D721Med (cell line): ENCODE measurements at regions not wholly inside any gene's neighbourhood (a gene's known extent, or its start where the extent isn't known, plus 50 kb on each side); places are given as distances from the start of the nearest gene placed in this dataset.
"Not testable (repeated sequence)": the region's sequence is repeated elsewhere in the genome, so short reads cannot be mapped to it uniquely, and the experiment has no call there.

Source experiments
- DNase-seq: peaks from one replicate; pipeline ENCODE4 v3.0.0; 2011; ENCODE audit warnings: low spot score; ENCODE audit not compliant: insufficient read length
- FAIRE-seq: peaks from 2 replicates; lab custom pipeline; 2011; peaks lifted over from hg19 to GRCh38; lab: Jason Lieb, UNC
- TF ChIP-seq, protein P1 (sequence below): IDR thresholded peaks from 2 replicates; pipeline ENCODE4 v1.5.1; 2012; ENCODE audit warnings: mild to moderate bottlenecking, control low read depth; ENCODE audit not compliant: insufficient read depth; ENCODE audit errors: missing control alignments

GRCh38 chr21:35711661-35712060 lies 348.7 kb downstream of the SETD4 start:
- DNase-seq (no peak), FAIRE-seq (no peak)
- TF ChIP-seq, protein P1, sequence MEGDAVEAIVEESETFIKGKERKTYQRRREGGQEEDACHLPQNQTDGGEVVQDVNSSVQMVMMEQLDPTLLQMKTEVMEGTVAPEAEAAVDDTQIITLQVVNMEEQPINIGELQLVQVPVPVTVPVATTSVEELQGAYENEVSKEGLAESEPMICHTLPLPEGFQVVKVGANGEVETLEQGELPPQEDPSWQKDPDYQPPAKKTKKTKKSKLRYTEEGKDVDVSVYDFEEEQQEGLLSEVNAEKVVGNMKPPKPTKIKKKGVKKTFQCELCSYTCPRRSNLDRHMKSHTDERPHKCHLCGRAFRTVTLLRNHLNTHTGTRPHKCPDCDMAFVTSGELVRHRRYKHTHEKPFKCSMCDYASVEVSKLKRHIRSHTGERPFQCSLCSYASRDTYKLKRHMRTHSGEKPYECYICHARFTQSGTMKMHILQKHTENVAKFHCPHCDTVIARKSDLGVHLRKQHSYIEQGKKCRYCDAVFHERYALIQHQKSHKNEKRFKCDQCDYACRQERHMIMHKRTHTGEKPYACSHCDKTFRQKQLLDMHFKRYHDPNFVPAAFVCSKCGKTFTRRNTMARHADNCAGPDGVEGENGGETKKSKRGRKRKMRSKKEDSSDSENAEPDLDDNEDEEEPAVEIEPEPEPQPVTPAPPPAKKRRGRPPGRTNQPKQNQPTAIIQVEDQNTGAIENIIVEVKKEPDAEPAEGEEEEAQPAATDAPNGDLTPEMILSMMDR: no peak

GRCh38 chr21:35711213-35711612 lies 349.1 kb downstream of the SETD4 start:
- TF ChIP-seq, protein P1: no peak
- DNase-seq (no peak), FAIRE-seq (no peak)

GRCh38 chr21:35709990-35710389 lies 350.3 kb downstream of the SETD4 start:
- DNase-seq, FAIRE-seq: not testable (repeated sequence)

DNA sequence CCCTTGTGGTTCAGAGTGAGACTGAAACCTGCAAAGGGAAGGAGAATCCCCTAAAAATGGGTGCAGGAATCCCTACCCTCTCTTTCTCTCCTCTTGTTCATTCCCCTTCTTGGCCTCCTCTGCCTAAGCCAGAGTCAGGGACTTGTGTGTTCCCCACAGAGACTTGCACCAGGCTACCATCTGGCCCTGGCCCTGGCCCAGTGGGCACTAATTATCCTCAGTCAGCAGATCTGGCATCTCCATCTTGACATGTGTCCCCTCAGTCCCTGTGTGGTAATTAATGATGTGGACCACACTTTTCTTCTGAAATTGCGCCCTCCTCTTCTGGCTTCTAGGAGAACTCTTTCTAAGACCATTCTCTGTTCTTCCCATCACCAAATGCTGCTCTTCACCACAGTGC lies 354.4 kb downstream of the SETD4 start:
- no peak for FAIRE-seq
- TF ChIP-seq, protein P1: no peak
- DNase-seq: no peak

DNA sequence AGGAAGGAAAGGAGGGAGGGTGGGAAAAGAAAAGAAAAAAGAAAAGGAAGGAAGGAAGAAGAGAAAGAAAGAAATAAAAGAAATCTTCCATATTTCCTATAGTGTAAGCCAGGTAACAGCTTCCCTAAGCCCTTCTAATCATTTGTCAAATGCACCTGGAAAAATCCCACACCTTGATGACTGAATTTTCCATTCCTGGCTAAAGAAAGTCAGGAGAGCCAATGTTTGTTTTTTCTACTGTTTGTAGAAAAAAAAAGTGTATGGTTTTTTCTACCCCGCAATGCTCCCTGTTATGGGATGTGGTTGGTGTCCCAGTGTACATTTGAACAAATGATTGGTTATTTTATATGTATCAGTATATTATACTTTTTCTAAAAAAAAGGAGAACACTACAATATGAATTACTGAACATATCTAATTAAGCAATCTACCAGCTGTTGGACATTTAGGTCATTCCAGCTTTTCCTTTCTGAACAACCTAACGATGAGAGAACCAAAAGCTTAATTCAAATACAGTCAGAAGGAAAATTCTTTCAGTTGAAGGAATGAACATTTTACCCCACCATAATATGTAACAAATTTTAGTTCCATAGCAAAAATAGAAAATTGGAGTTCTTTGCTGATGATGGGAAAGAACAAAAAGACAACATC lies 355.0 kb downstream of the SETD4 start:
- no peak for DNase-seq
- FAIRE-seq: no peak

GRCh38 chr21:35703704-35704103 lies 356.6 kb downstream of the SETD4 start:
- DNase-seq (no peak), FAIRE-seq (no peak)
- TF ChIP-seq, protein P1: no peak

More for the DNA sequence above, 355.0 kb downstream of the SETD4 start:
- TF ChIP-seq, protein P1: no peak

- TF ChIP-seq, protein P1: no peak
- FAIRE-seq: no peak
- DNase-seq: no peak
Measured at GRCh38 chr21:35699361-35699760, 361.0 kb downstream of the SETD4 start.
